GM18951 (cell line): ENCODE measurements at regions not wholly inside any gene's neighbourhood (a gene's known extent, or its start where the extent isn't known, plus 50 kb on each side); places are given as distances from the start of the nearest gene placed in this dataset.

Source experiments
- POLR2A ChIP-seq: IDR thresholded peaks from 4 replicates; pipeline ENCODE4 v1.6.1; 2011; ENCODE audit warnings: mild to moderate bottlenecking; ENCODE audit not compliant: insufficient read length, insufficient read depth; ENCODE audit errors: extremely low read depth
- in situ Hi-C: fragments of 300-500 bp; cut with MboI; formaldehyde crosslinking; loops from one replicate; pipeline ENCODE4 v1.12.0; 2022; ENCODE audit warnings: low sequenced_read_pairs, mixed read lengths, inconsistent platforms; ENCODE audit not compliant: unreplicated experiment

DNA sequence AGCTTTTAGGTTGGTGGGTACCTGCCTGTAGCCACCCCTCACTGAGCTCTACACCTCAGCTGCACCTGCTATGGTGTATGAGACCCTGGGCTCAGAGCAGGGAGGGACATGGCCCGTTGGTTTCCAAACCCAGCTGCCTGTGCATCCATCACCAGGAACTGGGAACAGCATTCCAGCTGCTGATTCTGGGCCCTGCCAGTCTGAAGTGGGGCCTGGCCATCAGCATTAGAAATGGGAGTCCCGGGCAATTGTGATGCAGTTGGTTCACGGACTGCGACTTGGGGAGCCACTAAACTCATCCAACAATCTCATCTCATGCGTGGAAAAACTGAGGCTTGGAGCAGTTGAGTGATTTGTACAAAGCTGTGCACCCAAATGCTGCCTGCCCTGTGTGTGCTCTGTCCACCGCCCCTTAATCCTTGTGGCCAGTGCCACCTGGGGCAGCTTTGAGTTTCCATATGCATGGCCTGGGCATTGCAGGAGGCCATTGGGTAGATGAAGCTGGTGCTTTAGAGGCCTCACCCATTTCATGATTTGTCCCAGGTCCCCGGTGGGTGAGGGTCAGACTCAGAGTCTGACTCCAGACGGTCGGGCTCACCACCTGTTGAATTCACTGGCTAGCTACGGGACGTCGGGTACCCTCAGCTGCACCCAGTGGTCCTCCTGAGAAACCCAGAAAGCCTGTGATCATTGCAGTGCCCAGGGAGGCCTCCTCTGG is 109.0 kb upstream of the SHH start:
- no peak for TF ChIP-seq POLR2A
- in situ Hi-C loops, result no loop called here

DNA sequence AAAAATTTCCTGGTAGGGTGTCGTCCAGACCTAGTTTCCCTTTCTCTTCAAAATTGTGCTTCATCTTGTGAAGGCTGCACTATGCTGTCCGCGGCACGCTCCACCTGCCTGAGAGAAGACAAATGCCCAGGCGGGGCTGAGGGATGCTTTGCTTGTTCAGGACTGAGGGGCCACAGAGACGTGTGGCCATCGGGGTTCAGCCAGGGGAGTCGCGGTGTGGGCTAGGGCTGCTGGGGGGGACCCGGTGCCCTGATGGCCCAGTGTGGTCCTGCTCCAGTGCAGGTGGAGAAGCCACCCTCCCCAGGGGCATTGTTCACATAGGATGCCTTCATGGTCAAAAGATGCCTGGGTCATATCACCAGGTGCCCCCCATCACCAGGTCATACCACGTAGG is 107.8 kb upstream of the SHH start:
- TF ChIP-seq POLR2A, result no peak
- in situ Hi-C loops, result no loop called here

DNA sequence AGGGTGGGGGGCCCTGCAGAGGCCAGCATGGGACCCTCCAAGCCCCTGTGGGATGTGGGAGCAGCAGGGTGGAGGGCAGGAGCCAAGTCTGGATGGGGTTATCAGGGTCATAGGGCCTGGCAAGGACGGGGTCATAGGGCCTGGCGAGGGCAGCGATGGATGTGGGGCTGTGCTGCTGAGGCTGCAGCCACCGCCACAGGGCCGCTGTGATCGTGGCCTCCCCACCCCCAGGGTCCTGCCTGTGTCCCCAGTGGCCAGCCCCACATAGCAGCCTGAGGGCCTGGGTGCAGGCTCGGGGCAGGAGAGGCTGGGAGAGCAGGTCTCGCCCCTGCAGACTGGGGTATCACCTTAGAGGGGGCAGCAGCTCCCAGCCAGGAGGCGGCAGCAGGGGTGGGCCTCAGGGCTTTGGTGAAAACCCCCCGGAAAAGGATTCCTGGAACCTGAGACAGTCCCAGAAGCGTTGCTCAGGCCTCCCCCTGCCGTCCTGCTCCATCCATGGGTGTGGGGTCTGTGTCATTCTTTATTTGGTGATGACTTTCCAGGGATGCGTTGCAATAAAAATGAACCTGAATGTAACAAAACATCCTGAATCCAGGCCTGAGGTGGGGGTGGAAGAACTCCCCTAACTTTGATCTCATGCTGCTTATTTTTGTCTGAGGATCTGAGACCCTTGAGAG is 107.3 kb upstream of the SHH start:
- in situ Hi-C loops, result no loop called here
- TF ChIP-seq POLR2A, result no peak

DNA sequence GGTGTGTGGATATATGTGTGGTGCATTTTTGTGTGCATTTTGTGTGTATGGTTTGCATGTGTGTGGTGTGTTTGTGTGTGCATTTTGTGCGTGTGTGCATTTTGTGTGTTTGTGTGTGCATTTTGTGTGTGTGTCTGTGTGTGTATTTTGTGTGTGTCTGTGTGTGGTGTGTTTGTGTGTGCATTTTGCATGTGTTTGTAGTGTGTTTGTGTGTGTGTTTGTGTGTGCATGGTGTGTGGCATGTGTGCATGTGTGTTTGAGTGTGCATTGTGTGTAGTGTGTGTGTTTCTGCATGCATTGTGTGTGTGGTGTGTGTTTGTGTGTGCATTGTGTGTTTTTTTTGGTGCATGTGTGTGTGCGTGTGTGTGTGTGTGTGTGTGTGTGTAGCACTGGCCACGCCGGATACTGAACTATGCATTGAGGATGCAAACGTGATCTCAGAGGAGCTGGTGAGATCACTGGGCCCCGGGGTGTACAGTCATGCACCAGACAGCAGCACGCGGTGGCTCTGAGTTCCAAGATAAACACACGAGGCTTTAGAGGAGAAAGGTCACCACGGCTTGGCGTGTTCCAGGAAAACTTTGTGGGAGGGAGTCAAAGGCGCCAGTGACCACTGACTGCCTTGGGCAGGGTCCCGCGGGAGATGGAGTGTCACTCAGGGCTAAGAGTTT is 106.6 kb upstream of the SHH start:
- in situ Hi-C loops, result no loop called here
- no peak for TF ChIP-seq POLR2A

DNA sequence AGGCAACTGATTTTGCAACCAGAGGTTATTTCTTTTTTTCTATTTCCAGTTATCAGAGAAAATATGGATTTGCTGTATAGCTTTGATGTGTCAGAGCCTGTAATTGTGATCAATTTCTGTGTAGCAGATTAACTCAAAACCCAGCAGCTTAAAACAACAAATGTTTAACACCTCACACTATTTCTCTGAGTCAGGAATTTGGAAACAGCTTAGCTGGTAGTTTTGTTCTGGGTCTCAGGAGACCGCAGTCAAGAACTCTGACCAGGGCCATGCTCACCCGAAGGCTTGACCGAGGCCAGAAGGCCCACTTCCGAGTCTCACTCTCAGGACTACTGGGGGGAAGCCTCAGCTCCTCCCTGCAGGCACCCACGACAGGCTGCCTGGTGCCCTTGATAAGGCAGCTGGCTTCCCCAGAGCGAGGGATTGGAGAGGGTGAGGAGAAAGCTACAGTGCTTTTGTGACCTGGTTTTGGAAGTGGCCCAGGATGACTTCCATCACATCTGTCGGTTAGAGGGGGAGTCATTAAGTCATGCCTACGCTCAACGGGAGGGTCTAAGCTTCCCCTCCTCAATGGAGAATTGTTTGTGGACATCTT is 105.7 kb upstream of the SHH start:
- no peak for TF ChIP-seq POLR2A
- in situ Hi-C loops, result no loop called here

DNA sequence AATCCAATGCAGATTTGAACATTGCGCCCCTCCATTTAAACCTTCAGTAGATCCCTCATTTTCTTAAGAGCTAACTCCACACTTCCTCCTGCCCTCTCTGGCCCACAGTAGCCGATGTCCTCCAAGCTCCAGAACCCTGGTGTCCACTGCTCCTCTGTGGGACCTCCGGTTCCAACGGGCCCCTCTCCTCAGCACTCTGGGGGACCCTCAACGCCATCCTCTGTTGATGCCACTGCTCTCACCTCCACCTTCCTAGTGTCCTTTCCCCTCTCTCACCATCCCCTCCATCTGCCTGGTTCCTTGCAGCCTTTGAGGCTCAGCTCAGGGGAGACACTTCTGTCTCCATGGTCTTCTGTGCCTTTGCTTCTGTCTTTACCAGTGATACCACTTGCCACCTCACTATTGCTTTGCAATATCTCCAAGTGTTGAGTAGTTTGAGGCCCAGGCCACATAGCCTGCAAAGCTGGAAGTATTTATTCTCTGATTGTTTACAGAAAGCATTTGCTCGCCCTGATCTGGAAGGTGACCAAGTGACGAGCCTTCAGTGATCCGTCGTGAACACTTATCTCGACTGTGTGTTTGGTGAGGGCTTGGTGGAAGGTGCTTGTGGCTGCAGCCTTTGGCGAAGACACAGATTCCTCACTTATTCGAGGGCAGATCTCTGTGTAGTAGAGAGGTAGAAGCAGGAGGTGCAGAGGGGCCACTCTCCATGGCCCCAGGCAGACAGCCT is 104.8 kb upstream of the SHH start:
- in situ Hi-C loops, result no loop called here
- no peak for TF ChIP-seq POLR2A

DNA sequence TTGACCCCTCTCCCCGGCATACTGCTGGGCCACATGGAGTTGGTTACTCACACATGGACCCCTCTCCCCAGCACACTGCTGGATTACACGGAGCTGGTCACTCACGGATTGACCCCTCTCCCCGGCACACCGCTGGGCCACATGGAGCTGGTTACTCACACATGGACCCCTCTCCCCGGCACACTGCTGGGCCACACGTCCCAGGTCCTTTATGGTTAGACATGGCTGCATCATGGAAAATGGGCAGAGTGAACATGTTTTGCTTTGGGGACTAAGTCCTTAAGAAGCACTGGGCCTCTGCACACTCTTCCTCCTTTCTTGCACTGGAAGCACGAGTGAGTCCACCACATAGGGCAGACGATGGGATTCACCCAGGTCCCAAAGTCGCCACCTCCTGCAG is 102.1 kb upstream of the SHH start:
- in situ Hi-C loops, result no loop called here

DNA sequence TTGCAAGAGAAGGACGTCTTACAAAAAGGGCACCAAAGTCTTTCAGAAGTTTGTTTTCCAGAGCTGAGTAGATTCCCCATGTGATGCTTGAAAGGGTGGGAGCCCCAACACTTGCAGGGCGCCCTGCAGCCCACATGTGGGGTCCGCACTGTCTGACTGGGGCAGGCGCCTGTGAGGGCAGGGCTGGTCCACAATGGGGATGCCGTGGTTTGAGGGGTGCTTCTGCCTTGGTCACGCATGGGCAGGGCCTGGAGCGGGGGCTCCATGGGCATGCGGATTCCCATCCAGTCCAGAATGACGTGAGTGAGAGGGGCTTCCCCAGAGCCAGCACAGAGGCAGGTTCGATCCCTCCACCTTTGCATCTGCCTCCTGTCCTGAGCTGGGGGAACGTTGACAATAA is 101.5 kb upstream of the SHH start:
- no peak for TF ChIP-seq POLR2A
- in situ Hi-C loops, result no loop called here

More for the DNA sequence above, 102.1 kb upstream of the SHH start:
- TF ChIP-seq POLR2A, result no peak

DNA sequence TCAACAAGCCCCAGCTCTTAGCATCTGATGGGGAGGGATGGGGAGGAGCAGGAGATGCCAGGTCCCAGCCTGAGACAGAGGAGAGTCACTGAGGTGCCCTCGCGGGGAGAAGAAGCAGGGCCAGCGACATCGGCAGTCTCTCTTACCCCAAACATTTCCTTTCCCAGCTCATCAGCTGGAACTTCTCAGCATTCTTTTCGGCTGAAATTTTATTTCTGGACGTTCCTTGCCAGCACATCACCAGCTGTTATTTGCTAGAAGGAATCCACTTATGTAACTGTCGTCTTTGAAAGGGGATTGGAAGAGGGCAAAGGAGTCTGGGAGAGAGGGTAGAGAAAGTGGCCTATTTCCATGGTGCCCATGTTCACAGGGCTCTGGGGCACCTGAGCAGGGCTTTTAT is 101.0 kb upstream of the SHH start:
- in situ Hi-C loops, result no loop called here
- TF ChIP-seq POLR2A, result no peak

DNA sequence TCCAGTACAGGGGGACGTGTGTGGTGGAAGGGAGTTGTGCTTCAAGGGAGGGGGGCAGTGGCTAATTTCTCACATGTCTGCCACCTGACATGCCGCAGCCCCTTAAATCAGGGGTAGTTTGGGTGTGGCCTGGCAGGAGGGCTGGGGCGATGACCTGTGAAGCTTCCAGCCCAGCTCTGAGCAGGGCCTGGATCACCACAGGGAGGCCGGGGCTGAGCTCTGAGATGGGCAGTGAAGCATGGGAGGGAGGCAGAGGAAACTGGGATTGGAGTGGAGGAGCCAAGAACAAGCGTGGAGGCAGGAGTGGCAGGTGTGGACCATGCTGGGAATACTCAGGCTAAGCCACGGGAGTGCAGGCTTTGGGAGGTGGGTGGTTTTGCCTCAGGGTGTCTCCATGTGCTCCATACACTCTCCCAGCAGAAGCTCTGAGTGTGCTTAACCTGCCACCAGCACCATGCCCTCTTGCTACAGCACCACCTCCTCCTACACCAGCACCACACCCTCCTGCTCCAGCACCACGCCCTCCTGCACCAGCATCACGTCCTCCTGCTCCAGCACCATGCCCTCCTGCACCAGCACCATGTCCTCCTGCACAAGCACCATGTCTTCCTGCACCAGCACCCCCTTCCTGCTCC is 99.3 kb upstream of the SHH start:
- in situ Hi-C loops, result no loop called here
- no peak for TF ChIP-seq POLR2A

DNA sequence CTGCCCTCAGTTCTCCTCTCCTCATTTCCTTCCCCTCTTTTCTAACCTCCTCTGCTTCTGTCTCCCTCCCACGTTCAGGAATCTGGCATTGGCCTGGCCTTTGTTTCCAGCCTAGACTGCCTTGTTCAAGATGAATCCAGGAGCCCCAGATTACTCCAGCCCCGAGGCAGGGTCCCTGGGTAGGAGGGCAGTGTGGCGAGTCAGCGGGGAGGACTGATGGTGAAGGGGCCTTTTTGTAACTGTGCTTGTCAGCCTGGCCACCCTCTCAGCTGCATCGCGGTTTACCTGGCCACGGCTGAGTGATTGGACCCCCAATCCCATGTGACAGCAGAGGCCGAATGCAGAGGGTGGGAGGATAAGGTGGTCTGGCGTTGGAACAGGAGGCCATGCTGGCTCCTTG is 96.1 kb upstream of the SHH start:
- TF ChIP-seq POLR2A, result no peak
- in situ Hi-C loops, result no loop called here

DNA sequence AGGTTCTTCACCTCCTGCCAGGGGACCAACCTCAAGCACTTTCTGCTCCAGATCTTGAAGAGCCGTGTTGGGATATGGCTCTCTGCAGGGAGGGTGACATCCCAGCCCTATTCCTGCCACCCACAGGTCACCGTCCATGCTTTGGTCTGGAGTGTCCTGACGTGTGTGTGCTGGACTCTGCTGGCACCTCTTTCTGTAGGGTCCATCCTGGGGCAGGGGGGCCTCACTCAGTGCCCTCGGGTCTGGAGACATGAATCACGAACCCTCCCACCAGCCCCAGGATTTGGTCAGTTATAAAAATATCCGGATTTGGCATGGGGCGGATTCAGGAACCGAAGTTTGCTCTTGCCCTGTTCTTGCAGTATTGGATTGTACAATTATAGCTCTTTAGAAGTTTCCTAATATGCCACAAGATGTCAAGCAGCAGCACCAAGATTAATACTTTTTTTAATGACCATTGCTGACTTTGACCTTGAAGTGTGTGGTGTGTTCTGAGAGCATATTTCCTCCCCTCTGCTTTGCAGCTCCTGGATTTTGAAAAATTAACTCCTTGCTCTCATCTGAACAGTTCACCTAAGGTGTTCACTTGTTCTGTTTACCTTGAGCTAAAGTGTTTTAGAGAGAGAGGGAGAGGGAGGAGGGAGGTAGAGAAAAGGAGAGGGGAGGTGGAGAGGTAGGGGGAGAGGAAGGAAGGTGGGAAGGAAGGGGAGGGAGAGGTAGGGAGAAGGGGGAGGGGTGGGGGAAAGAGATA is 95.4 kb upstream of the SHH start:
- in situ Hi-C loops, result no loop called here
- no peak for TF ChIP-seq POLR2A
